Sigmoid colon (tissue), 4 donors: ENCODE measurements at regions not wholly inside any gene's neighbourhood (a gene's known extent, or its start where the extent isn't known, plus 50 kb on each side); places are given as distances from the start of the nearest gene placed in this dataset.

Source experiments
- CTCF ChIP-seq, 4 experiments: fragments of 450-650 bp in 3 of 4; fragments of 200-600 bp in 1 of 4; IDR thresholded peaks; one replicate each; pipeline ENCODE4 v1.5.1; 2016 to 2019; ENCODE audit warnings: antibody characterized with exemption in 4 of 4, mild to moderate bottlenecking in 3 of 4, moderate library complexity in 2 of 4
- EP300 ChIP-seq, 4 donors: sonication (generic); formaldehyde crosslinking; IDR thresholded peaks; one replicate each; pipeline ENCODE4 v1.6.1; 2017; ENCODE audit warnings: antibody characterized with exemption in 4 of 4
- POLR2A ChIP-seq, 2 donors: fragments of 450-650 bp; IDR thresholded peaks; one replicate each; pipeline ENCODE4 v1.6.1; 2016; ENCODE audit warnings: antibody characterized with exemption in 2 of 2, mild to moderate bottlenecking in 2 of 2, moderate library complexity in 2 of 2
- POLR2AphosphoS5 ChIP-seq, 4 donors: sonication (generic); formaldehyde crosslinking; IDR thresholded peaks; one replicate each; pipeline ENCODE4 v1.6.1; 2017; ENCODE audit warnings: antibody characterized with exemption in 4 of 4

GRCh38 chr4:100081491-100081890 is 108.8 kb downstream of the DDIT4L start:
- TF ChIP-seq POLR2A (IDR thresholded peaks at IDR 0.05) = no peak
- TF ChIP-seq CTCF (IDR thresholded peaks at IDR 0.05) = no peak
- TF ChIP-seq POLR2AphosphoS5 (IDR thresholded peaks at IDR 0.05) = no peak
- no peak for TF ChIP-seq EP300 (IDR thresholded peaks at IDR 0.05)
